Neural cell (in vitro differentiated cells): ENCODE measurements at regions not wholly inside any gene's neighbourhood (a gene's known extent, or its start where the extent isn't known, plus 50 kb on each side); places are given as distances from the start of the nearest gene placed in this dataset.

ENCODE experiments used
- SMC3 ChIP-seq: fragments of 450-650 bp; conservative IDR thresholded peaks from 2 replicates; pipeline ENCODE4 v1.6.1; 2014; ENCODE audit warnings: antibody characterized with exemption, mild to moderate bottlenecking, moderate library complexity; ENCODE audit not compliant: poor library complexity
- TAF1 ChIP-seq: IDR thresholded peaks from 2 replicates; pipeline ENCODE4 v1.6.1; 2012; ENCODE audit warnings: low read depth
- TF ChIP-seq, protein P1 (sequence below): fragments of 450-650 bp; IDR thresholded peaks from 2 replicates; pipeline ENCODE4 v1.5.1; 2014; ENCODE audit warnings: antibody characterized with exemption, mild to moderate bottlenecking, moderate library complexity; ENCODE audit not compliant: poor library complexity, severe bottlenecking
- TF ChIP-seq, protein P2 (sequence below): IDR thresholded peaks from 2 replicates; pipeline ENCODE4 v1.6.1; 2012; ENCODE audit warnings: borderline replicate concordance

DNA sequence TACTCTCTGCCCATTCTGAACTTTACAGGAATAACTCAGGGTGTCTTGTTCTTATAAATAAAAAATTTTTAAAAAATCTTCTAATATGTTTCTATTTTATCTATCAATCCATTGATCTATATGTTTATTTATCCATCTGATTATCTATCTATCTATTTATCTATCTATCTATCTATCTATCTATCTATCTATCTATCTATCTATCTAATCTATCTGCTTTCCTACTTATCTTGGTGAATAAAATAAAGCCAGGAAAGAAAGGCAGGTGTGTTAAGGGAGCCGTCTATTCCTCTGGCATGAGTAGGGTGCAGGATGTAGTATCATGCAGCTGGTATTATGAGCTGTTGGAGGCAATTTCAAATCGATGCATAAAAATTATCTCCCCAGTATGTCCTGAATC, 153.0 kb downstream of the FOXA2 start:
- TF ChIP-seq, protein P1, sequence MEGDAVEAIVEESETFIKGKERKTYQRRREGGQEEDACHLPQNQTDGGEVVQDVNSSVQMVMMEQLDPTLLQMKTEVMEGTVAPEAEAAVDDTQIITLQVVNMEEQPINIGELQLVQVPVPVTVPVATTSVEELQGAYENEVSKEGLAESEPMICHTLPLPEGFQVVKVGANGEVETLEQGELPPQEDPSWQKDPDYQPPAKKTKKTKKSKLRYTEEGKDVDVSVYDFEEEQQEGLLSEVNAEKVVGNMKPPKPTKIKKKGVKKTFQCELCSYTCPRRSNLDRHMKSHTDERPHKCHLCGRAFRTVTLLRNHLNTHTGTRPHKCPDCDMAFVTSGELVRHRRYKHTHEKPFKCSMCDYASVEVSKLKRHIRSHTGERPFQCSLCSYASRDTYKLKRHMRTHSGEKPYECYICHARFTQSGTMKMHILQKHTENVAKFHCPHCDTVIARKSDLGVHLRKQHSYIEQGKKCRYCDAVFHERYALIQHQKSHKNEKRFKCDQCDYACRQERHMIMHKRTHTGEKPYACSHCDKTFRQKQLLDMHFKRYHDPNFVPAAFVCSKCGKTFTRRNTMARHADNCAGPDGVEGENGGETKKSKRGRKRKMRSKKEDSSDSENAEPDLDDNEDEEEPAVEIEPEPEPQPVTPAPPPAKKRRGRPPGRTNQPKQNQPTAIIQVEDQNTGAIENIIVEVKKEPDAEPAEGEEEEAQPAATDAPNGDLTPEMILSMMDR: no peak
- no peak for TF ChIP-seq TAF1
- TF ChIP-seq, protein P2, sequence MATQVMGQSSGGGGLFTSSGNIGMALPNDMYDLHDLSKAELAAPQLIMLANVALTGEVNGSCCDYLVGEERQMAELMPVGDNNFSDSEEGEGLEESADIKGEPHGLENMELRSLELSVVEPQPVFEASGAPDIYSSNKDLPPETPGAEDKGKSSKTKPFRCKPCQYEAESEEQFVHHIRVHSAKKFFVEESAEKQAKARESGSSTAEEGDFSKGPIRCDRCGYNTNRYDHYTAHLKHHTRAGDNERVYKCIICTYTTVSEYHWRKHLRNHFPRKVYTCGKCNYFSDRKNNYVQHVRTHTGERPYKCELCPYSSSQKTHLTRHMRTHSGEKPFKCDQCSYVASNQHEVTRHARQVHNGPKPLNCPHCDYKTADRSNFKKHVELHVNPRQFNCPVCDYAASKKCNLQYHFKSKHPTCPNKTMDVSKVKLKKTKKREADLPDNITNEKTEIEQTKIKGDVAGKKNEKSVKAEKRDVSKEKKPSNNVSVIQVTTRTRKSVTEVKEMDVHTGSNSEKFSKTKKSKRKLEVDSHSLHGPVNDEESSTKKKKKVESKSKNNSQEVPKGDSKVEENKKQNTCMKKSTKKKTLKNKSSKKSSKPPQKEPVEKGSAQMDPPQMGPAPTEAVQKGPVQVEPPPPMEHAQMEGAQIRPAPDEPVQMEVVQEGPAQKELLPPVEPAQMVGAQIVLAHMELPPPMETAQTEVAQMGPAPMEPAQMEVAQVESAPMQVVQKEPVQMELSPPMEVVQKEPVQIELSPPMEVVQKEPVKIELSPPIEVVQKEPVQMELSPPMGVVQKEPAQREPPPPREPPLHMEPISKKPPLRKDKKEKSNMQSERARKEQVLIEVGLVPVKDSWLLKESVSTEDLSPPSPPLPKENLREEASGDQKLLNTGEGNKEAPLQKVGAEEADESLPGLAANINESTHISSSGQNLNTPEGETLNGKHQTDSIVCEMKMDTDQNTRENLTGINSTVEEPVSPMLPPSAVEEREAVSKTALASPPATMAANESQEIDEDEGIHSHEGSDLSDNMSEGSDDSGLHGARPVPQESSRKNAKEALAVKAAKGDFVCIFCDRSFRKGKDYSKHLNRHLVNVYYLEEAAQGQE: no peak
- TF ChIP-seq SMC3: no peak
